ENCODE measurements at regions not wholly inside any gene's neighbourhood (a gene's known extent, or its start where the extent isn't known, plus 50 kb on each side); places are given as distances from the start of the nearest gene placed in this dataset.

GRCh38 chr2:103986001-103986400, 867.9 kb upstream of the POU3F3 start:
- no peaks in the 10 kb centered on the region for H3K9me3 Mint-ChIP-seq
- Histone ChIP-seq H3K27ac (ENCODE audit: low read depth) (no peak overlapping the region), H3K27me3 (ENCODE audit: insufficient read depth) (no peaks in the 10 kb centered on the region), H3K79me2 (replicated peaks; ENCODE audit: insufficient read depth) (no peaks in the 10 kb centered on the region), H3K4me2 (peak overlapping the region; percentile 62; the same call in 1 of the 2 replicates), H3F3A (replicated peaks; ENCODE audit: low read depth) (no peaks in the 10 kb centered on the region), H3K9me2 (ENCODE audit: insufficient read depth) (no peaks in the 10 kb centered on the region), H3K36me3 (ENCODE audit: insufficient read depth) (no peaks in the 10 kb centered on the region; the same call in 1 of the 2 replicates), H4K20me1 (replicated peaks; ENCODE audit: insufficient read depth) (no peaks in the 10 kb centered on the region), H3K4me3 (no peak overlapping the region), H2AFZ (no peak overlapping the region), H3K4me1 (ENCODE audit: insufficient read depth) (peaks cover 9% of the 10 kb centered on the region; the same call in 1 of the 2 replicates)
- H3K27ac Mint-ChIP-seq: no peak overlapping the region
- H3K4me1 Mint-ChIP-seq: peaks cover 15% of the 10 kb centered on the region
- H3K27me3 Mint-ChIP-seq (ENCODE audit: insufficient read depth, low read depth, poor library complexity): no peaks in the 10 kb centered on the region
- no peaks in the 10 kb centered on the region for H3K36me3 Mint-ChIP-seq (ENCODE audit: low read depth)
- ATAC-seq (peak; percentile 40; the same call in 2 of the 3 replicates), DNase-seq (ENCODE audit: low spot score) (peak; percentile 18)
- H3K4me3 Mint-ChIP-seq: no peak overlapping the region
- TF ChIP-seq ZNF114 (CRISPR knock-in tag; IDR thresholded peaks at IDR 0.05) (no peak), EZH2phosphoT487 (IDR thresholded peaks at IDR 0.05; ENCODE audit: unreplicated experiment) (no peak), ETS1 (IDR thresholded peaks at IDR 0.05) (no peak), EZH2 (IDR thresholded peaks at IDR 0.05; ENCODE audit: low read depth, unreplicated experiment) (no peak), POLR2AphosphoS5 (IDR thresholded peaks at IDR 0.05; ENCODE audit: low read depth) (no peak), STAT1 (IDR thresholded peaks at IDR 0.05; ENCODE audit: unreplicated experiment) (no peak), REST (IDR thresholded peaks at IDR 0.05; ENCODE audit: unreplicated experiment) (no peak), ZNF462 (CRISPR knock-in tag; IDR thresholded peaks at IDR 0.05) (no peak), NANOG (IDR thresholded peaks at IDR 0.05; ENCODE audit: borderline replicate concordance) (no peak)
